GM18858 (cell line): ENCODE measurements at regions not wholly inside any gene's neighbourhood (a gene's known extent, or its start where the extent isn't known, plus 50 kb on each side); places are given as distances from the start of the nearest gene placed in this dataset.
"Not testable (repeated sequence)": the region's sequence is repeated elsewhere in the genome, so short reads cannot be mapped to it uniquely, and the experiment has no call there.

Source experiments
- ATAC-seq: cut with Tn5 transposase; IDR thresholded peaks from one replicate; pipeline ENCODE4 v1.9.1; 2021; ENCODE audit not compliant: unreplicated experiment

- no peak for ATAC-seq
These were observed 244.1 kb upstream of the MAF start for GRCh38 chr16:79844603-79845002.

- ATAC-seq: peak; percentile 38
These were observed 243.1 kb upstream of the MAF start for GRCh38 chr16:79843631-79844043.

GRCh38 chr16:79843145-79843544 lies 242.6 kb upstream of the MAF start:
- ATAC-seq: no peak

GRCh38 chr16:79842197-79842596 lies 241.7 kb upstream of the MAF start:
- no peak for ATAC-seq

GRCh38 chr16:79839466-79840341 lies 239.2 kb upstream of the MAF start:
- no peak for ATAC-seq

- no peak for ATAC-seq
These were observed 238.1 kb upstream of the MAF start for GRCh38 chr16:79838496-79839259.

- no peak for ATAC-seq
These were observed 235.6 kb upstream of the MAF start for GRCh38 chr16:79836144-79836543.

GRCh38 chr16:79835194-79835593 lies 234.7 kb upstream of the MAF start:
- no peak for ATAC-seq

GRCh38 chr16:79834720-79835119 lies 234.2 kb upstream of the MAF start:
- ATAC-seq: no peak

GRCh38 chr16:79834003-79834402 lies 233.5 kb upstream of the MAF start:
- not testable (repeated sequence) for ATAC-seq

GRCh38 chr16:79833559-79833958 lies 233.0 kb upstream of the MAF start:
- ATAC-seq: no peak

GRCh38 chr16:79826732-79827475 lies 226.4 kb upstream of the MAF start:
- ATAC-seq: no peak

GRCh38 chr16:79825002-79825401 lies 224.5 kb upstream of the MAF start:
- no peak for ATAC-seq

- ATAC-seq: no peak
These were observed 223.1 kb upstream of the MAF start for GRCh38 chr16:79823639-79824038.

- ATAC-seq: no peak
These were observed 221.4 kb upstream of the MAF start for GRCh38 chr16:79821911-79822310.

- no peak for ATAC-seq
These were observed 215.6 kb upstream of the MAF start for GRCh38 chr16:79816081-79816497.

- ATAC-seq: no peak
These were observed 214.5 kb upstream of the MAF start for GRCh38 chr16:79815049-79815448.

- ATAC-seq: no peak
These were observed 213.6 kb upstream of the MAF start for GRCh38 chr16:79814124-79814523.

- no peak for ATAC-seq
These were observed 211.0 kb upstream of the MAF start for GRCh38 chr16:79811541-79811940.

- no peak for ATAC-seq
These were observed 210.1 kb upstream of the MAF start for GRCh38 chr16:79810449-79811189.

GRCh38 chr16:79809376-79809775 lies 208.8 kb upstream of the MAF start:
- no peak for ATAC-seq
